ENCODE measurements at regions not wholly inside any gene's neighbourhood (a gene's known extent, or its start where the extent isn't known, plus 50 kb on each side); places are given as distances from the start of the nearest gene placed in this dataset.

DNA sequence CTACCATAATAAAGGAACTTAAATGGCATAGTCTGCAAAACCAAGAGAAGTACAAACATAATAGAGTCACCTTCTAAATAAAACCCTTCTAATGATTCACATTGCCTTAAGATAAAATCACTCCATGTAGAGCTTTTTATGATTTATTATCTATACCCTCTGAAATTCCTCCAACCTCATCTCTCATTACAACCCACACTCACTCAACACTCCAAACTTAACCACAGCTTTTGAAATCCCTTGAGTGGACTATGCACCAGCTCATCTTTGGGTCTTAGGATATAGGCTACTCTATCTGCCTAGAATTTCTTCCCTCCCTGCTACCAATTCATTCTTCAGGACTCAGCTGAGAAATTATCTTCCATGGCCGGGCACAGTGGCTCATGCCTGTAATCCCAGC is 122.5 kb downstream of the CETN3 start:
- Histone ChIP-seq H3F3A (ENCODE audit: low read length, unreplicated experiment) (no peaks in the 10 kb centered on the region), H3K4me2 (ENCODE audit: low read length) (no peak overlapping the region), H3K4me1 (ENCODE audit: insufficient read depth, low read length) (peaks cover 7% of the 10 kb centered on the region; the same call in 1 of the 2 replicates), H4K20me1 (ENCODE audit: low read length) (no peaks in the 10 kb centered on the region), H3K9ac (ENCODE audit: low read length) (no peak overlapping the region), H3K36me3 (ENCODE audit: low read depth, low read length) (no peaks in the 10 kb centered on the region), H3K27ac (ENCODE audit: low read length) (no peak overlapping the region), H3K27me3 (ENCODE audit: low read length) (no peaks in the 10 kb centered on the region), H3K79me2 (ENCODE audit: low read length) (no peaks in the 10 kb centered on the region), H2AFZ (ENCODE audit: low read length) (no peak overlapping the region), H3K4me3 (ENCODE audit: low read length) (no peak overlapping the region), H3K9me3 (ENCODE audit: low read length) (no peaks in the 10 kb centered on the region), H3K9me2 (replicated peaks; ENCODE audit: low read length) (no peaks in the 10 kb centered on the region)
- ChIA-PET CTCF (no interaction called here), POLR2A (ENCODE audit: unreplicated experiment) (no interaction called here)
- intact Hi-C loops (cut with micrococcal nuclease): loop anchor here (5.0 kb wide), 1 partner anchor 145 kb away; no protein-coding TSS in a partner anchor
- no peak for TF ChIP-seq EZH2 (IDR thresholded peaks at IDR 0.05; ENCODE audit: low read length, unreplicated experiment)
- TF ChIP-seq, protein P1, sequence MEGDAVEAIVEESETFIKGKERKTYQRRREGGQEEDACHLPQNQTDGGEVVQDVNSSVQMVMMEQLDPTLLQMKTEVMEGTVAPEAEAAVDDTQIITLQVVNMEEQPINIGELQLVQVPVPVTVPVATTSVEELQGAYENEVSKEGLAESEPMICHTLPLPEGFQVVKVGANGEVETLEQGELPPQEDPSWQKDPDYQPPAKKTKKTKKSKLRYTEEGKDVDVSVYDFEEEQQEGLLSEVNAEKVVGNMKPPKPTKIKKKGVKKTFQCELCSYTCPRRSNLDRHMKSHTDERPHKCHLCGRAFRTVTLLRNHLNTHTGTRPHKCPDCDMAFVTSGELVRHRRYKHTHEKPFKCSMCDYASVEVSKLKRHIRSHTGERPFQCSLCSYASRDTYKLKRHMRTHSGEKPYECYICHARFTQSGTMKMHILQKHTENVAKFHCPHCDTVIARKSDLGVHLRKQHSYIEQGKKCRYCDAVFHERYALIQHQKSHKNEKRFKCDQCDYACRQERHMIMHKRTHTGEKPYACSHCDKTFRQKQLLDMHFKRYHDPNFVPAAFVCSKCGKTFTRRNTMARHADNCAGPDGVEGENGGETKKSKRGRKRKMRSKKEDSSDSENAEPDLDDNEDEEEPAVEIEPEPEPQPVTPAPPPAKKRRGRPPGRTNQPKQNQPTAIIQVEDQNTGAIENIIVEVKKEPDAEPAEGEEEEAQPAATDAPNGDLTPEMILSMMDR (conservative IDR thresholded peaks at IDR 0.05; ENCODE audit: low read depth, low read length): no peak
- TF ChIP-seq EZH2phosphoT487 (IDR thresholded peaks at IDR 0.05; ENCODE audit: borderline replicate concordance, low read length): no peak
- DNase-seq: peak; percentile 27
- no TSS peak for BruUV-seq (replicated peaks)
- ATAC-seq: peak; percentile 29

DNA sequence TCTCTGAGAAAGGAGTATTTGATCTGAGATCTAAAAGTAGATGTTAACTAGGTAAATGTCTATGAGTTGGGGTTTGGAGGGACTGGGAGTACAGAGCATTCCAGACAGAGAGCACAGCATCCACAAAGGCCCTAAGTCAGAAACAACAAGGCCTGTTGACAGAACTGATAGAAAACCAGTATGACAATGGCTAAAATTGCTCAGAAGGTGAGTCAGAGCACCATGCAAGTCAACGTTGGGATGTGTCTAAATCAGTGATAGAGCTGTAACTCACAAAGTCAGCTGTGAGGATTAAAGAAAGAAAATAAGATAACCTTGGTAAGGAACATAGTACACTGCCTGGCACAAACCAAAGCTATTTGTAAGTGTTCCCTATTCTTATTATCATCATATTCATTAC is 124.0 kb downstream of the CETN3 start:
- no peaks in the 10 kb centered on the region for H3K27me3 ChIP-seq (ENCODE audit: low read length)
- no peak overlapping the region for H3K4me3 ChIP-seq (ENCODE audit: low read length)
- H3K36me3 ChIP-seq (ENCODE audit: low read depth, low read length): no peaks in the 10 kb centered on the region
- intact Hi-C loops (cut with micrococcal nuclease): loop anchor here (5.0 kb wide), 1 partner anchor 147 kb away; no protein-coding TSS in a partner anchor
- TF ChIP-seq EZH2 (IDR thresholded peaks at IDR 0.05; ENCODE audit: low read length, unreplicated experiment): no peak
- no peak for TF ChIP-seq EZH2phosphoT487 (IDR thresholded peaks at IDR 0.05; ENCODE audit: borderline replicate concordance, low read length)
- TF ChIP-seq, protein P1 (conservative IDR thresholded peaks at IDR 0.05; ENCODE audit: low read depth, low read length): no peak
- no peak overlapping the region for H3K27ac ChIP-seq (ENCODE audit: low read length)
- ChIA-PET CTCF (no interaction called here), POLR2A (ENCODE audit: unreplicated experiment) (interaction anchor here (0.6 kb wide), 1 partner anchor 124 kb away, joined by 5 read pairs; the partner anchor contains the start of gene CETN3)
- H3K4me2 ChIP-seq (ENCODE audit: low read length): no peak overlapping the region
- H3K79me2 ChIP-seq (ENCODE audit: low read length): no peaks in the 10 kb centered on the region
- peaks cover 7% of the 10 kb centered on the region; the same call in 1 of the 2 replicates for H3K4me1 ChIP-seq (ENCODE audit: insufficient read depth, low read length)
- H3K9me2 ChIP-seq (replicated peaks; ENCODE audit: low read length): no peaks in the 10 kb centered on the region
- H3F3A ChIP-seq (ENCODE audit: low read length, unreplicated experiment): no peaks in the 10 kb centered on the region
- DNase-seq (peak; percentile 69), ATAC-seq (peak; percentile 76)
- no peak overlapping the region for H3K9ac ChIP-seq (ENCODE audit: low read length)
- H4K20me1 ChIP-seq (ENCODE audit: low read length): no peaks in the 10 kb centered on the region
- H2AFZ ChIP-seq (ENCODE audit: low read length): no peak overlapping the region
- no TSS peak for BruUV-seq (replicated peaks)
- no peaks in the 10 kb centered on the region for H3K9me3 ChIP-seq (ENCODE audit: low read length)

DNA sequence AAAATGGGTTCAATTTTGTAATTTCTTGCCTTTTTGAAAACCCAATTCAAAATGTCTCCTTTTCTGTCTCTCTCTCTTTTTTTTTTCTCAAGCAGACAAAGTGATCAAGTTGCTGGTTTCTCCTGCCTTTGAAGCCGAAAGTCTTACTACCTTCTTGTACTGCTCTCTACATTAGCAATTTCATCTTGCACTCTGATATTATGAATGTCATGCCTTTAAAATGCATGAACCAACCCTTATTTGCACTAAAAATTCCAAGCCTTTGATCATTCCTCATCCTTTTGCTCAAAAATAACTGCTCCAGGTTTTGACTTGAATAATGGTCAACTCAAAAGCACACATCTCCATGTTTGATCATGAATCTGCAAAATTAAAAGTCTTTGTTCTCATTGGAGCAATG is 125.2 kb downstream of the CETN3 start:
- Histone ChIP-seq H3K9me3 (ENCODE audit: low read length) (no peaks in the 10 kb centered on the region), H3K79me2 (ENCODE audit: low read length) (no peaks in the 10 kb centered on the region), H3K4me1 (ENCODE audit: insufficient read depth, low read length) (peaks cover 7% of the 10 kb centered on the region; the same call in 1 of the 2 replicates), H4K20me1 (ENCODE audit: low read length) (no peaks in the 10 kb centered on the region), H3K27ac (ENCODE audit: low read length) (no peak overlapping the region), H3F3A (ENCODE audit: low read length, unreplicated experiment) (no peaks in the 10 kb centered on the region), H3K4me2 (ENCODE audit: low read length) (no peak overlapping the region), H3K4me3 (ENCODE audit: low read length) (no peak overlapping the region), H2AFZ (ENCODE audit: low read length) (no peak overlapping the region), H3K9me2 (replicated peaks; ENCODE audit: low read length) (no peaks in the 10 kb centered on the region), H3K9ac (ENCODE audit: low read length) (no peak overlapping the region), H3K36me3 (ENCODE audit: low read depth, low read length) (no peaks in the 10 kb centered on the region), H3K27me3 (ENCODE audit: low read length) (no peaks in the 10 kb centered on the region)
- ATAC-seq (no peak), DNase-seq (no peak)
- ChIA-PET CTCF (no interaction called here), POLR2A (ENCODE audit: unreplicated experiment) (no interaction called here)
- TF ChIP-seq EZH2 (IDR thresholded peaks at IDR 0.05; ENCODE audit: low read length, unreplicated experiment): no peak
- TF ChIP-seq EZH2phosphoT487 (IDR thresholded peaks at IDR 0.05; ENCODE audit: borderline replicate concordance, low read length): no peak
- TF ChIP-seq, protein P1 (conservative IDR thresholded peaks at IDR 0.05; ENCODE audit: low read depth, low read length): no peak
- intact Hi-C loops (cut with micrococcal nuclease): no loop called here
- BruUV-seq (replicated peaks): no TSS peak

All from PC-3 (cell line).